ENCODE measurements at regions not wholly inside any gene's neighbourhood (a gene's known extent, or its start where the extent isn't known, plus 50 kb on each side); places are given as distances from the start of the nearest gene placed in this dataset.

- ATAC-seq (no peak), DNase-seq (ENCODE audit: low read depth in 1 of 2, low spot score in 1 of 2) (no peak), FAIRE-seq (no peak)
- Histone ChIP-seq H3K4me3 (no peak overlapping the region), H3K27ac (no peak overlapping the region), H3K9me3 (no peaks in the 10 kb centered on the region), H3K4me1 (no peaks in the 10 kb centered on the region), H3K4me2 (no peak overlapping the region)
- TF ChIP-seq RAD21 (conservative IDR thresholded peaks at IDR 0.05 in 1 of 2, IDR thresholded peaks at IDR 0.05 in 1 of 2) (no peak), ZFP36 (IDR thresholded peaks at IDR 0.05; ENCODE audit: borderline replicate concordance, partially characterized antibody) (no peak), PBX3 (IDR thresholded peaks at IDR 0.05) (no peak), KDM5A (IDR thresholded peaks at IDR 0.05) (no peak), HEYL (CRISPR knock-in tag; IDR thresholded peaks at IDR 0.05) (no peak), EHMT2 (IDR thresholded peaks at IDR 0.05; ENCODE audit: low read depth) (no peak), SREBF2 (IDR thresholded peaks at IDR 0.05) (no peak), RCOR1 (IDR thresholded peaks at IDR 0.05; ENCODE audit: low read depth, low read length) (no peak), HES2 (IDR thresholded peaks at IDR 0.05) (no peak), HOXA7 (CRISPR knock-in tag; IDR thresholded peaks at IDR 0.05) (no peak), ATOH8 (CRISPR knock-in tag; IDR thresholded peaks at IDR 0.05; ENCODE audit: low read depth) (no peak), ZSCAN20 (CRISPR knock-in tag; IDR thresholded peaks at IDR 0.05) (no peak), BHLHE40 (IDR thresholded peaks at IDR 0.05; ENCODE audit: low read depth, low read length) (no peak)
- TF ChIP-seq, protein P1, sequence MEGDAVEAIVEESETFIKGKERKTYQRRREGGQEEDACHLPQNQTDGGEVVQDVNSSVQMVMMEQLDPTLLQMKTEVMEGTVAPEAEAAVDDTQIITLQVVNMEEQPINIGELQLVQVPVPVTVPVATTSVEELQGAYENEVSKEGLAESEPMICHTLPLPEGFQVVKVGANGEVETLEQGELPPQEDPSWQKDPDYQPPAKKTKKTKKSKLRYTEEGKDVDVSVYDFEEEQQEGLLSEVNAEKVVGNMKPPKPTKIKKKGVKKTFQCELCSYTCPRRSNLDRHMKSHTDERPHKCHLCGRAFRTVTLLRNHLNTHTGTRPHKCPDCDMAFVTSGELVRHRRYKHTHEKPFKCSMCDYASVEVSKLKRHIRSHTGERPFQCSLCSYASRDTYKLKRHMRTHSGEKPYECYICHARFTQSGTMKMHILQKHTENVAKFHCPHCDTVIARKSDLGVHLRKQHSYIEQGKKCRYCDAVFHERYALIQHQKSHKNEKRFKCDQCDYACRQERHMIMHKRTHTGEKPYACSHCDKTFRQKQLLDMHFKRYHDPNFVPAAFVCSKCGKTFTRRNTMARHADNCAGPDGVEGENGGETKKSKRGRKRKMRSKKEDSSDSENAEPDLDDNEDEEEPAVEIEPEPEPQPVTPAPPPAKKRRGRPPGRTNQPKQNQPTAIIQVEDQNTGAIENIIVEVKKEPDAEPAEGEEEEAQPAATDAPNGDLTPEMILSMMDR (IDR thresholded peaks at IDR 0.05), result no peak
- WGBS (ENCODE audit: missing lambda C conversion rate), result 0% methylated on average over 4 of the region's 4 CpGs
- ChIA-PET POLR2A (no interaction called here), CTCF (no interaction called here)
Observed at GRCh38 chr11:80196932-80197554, 756.2 kb upstream of the TENM4 start.

DNA sequence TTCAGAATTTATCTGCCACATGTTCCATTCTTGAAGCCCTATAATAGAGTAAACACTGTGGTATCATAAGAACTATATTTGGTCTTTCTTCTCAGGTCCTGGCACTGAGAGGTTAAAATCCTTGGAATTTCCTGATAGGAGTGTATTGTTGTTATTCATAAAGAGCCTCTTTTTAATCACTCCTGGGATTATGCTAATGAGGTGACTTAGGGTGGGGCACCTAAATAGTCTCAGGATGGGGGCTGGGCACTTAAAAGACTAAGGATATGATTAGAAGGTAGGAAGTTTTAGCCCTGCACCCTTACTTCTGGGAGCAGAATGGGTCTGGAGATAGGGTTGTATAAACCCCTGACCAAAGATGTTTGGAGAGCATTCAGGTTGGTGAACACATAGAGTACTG lies 755.2 kb upstream of the TENM4 start:
- ChIA-PET CTCF (interaction anchor here (0.6 kb wide), 1 partner anchor 1550 kb away, joined by 3 read pairs; no protein-coding TSS in a partner anchor), POLR2A (no interaction called here)
- H3K9me3 ChIP-seq, result no peaks in the 10 kb centered on the region
- ATAC-seq, result no peak
- H3K27ac ChIP-seq, result no peak overlapping the region
- H3K4me1 ChIP-seq, result no peaks in the 10 kb centered on the region
- FAIRE-seq, result no peak
- no peak overlapping the region for H3K4me3 ChIP-seq
- DNase-seq (ENCODE audit: low read depth in 1 of 2, low spot score in 1 of 2), result no peak
- no peak overlapping the region for H3K4me2 ChIP-seq
- TF ChIP-seq HEYL (CRISPR knock-in tag; IDR thresholded peaks at IDR 0.05) (no peak), EHF (CRISPR knock-in tag; IDR thresholded peaks at IDR 0.05) (no peak), EHMT2 (IDR thresholded peaks at IDR 0.05; ENCODE audit: low read depth) (no peak), JUN (IDR thresholded peaks at IDR 0.05) (no peak), BCL3 (IDR thresholded peaks at IDR 0.05) (no peak), HES2 (IDR thresholded peaks at IDR 0.05) (no peak), CBX2 (IDR thresholded peaks at IDR 0.05; ENCODE audit: borderline replicate concordance, low read depth) (no peak), CBX8 (IDR thresholded peaks at IDR 0.05) (no peak), E2F6 (IDR thresholded peaks at IDR 0.05; ENCODE audit: borderline replicate concordance, low read depth) (no peak), RFX5 (IDR thresholded peaks at IDR 0.05) (no peak), PBX3 (IDR thresholded peaks at IDR 0.05) (no peak), REST (IDR thresholded peaks at IDR 0.05) (no peak), POLR2A (IDR thresholded peaks at IDR 0.05; ENCODE audit: low read length) (no peak)
- TF ChIP-seq, protein P2, sequence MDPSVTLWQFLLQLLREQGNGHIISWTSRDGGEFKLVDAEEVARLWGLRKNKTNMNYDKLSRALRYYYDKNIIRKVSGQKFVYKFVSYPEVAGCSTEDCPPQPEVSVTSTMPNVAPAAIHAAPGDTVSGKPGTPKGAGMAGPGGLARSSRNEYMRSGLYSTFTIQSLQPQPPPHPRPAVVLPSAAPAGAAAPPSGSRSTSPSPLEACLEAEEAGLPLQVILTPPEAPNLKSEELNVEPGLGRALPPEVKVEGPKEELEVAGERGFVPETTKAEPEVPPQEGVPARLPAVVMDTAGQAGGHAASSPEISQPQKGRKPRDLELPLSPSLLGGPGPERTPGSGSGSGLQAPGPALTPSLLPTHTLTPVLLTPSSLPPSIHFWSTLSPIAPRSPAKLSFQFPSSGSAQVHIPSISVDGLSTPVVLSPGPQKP (IDR thresholded peaks at IDR 0.05; ENCODE audit: low read depth, low read length), result no peak
